NCI-H2171 (cell line): ENCODE measurements at regions not wholly inside any gene's neighbourhood (a gene's known extent, or its start where the extent isn't known, plus 50 kb on each side); places are given as distances from the start of the nearest gene placed in this dataset.
"Not testable (repeated sequence)": the region's sequence is repeated elsewhere in the genome, so short reads cannot be mapped to it uniquely, and the experiment has no call there.

Source experiments
- DNase-seq: peaks from one replicate; lab custom pipeline; 2025; lab: John Stamatoyannopoulos, UW

- DNase-seq: not testable (repeated sequence)
Measured at GRCh38 chr2:85941490-85941889, 52.7 kb upstream of the ST3GAL5 start.

- DNase-seq: no peak
Measured at GRCh38 chr2:85939131-85939530, 50.3 kb upstream of the ST3GAL5 start.
